GM18870 (cell line): ENCODE measurements at regions not wholly inside any gene's neighbourhood (a gene's known extent, or its start where the extent isn't known, plus 50 kb on each side); places are given as distances from the start of the nearest gene placed in this dataset.

ENCODE experiments used
- ATAC-seq: cut with Tn5 transposase; IDR thresholded peaks from one replicate; pipeline ENCODE4 v1.9.1; 2021; ENCODE audit warnings: moderate library complexity; ENCODE audit not compliant: unreplicated experiment

DNA sequence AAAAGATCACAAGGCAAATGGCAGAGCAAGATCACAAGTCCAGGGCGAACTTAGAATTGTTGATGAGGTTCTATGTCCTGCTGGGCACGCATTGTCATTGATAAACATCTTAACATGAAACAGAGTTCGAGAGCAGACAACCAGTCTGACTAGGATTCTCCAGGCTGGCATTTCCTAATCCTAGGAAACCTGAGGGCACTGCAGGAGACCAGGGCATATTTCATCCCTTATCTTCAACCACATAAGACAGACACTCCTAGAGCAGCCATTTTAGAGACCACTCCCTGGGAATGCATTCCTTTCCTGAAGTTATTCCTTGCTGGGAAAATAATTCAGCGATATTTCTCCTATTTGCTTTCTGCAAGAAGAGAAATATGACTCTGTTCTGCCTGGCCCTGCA, 1199.9 kb downstream of the SI start:
- ATAC-seq: no peak

GRCh38 chr3:163877805-163878204, 1200.5 kb downstream of the SI start:
- no peak for ATAC-seq

GRCh38 chr3:163863146-163863545, 1215.2 kb downstream of the SI start:
- no peak for ATAC-seq

DNA sequence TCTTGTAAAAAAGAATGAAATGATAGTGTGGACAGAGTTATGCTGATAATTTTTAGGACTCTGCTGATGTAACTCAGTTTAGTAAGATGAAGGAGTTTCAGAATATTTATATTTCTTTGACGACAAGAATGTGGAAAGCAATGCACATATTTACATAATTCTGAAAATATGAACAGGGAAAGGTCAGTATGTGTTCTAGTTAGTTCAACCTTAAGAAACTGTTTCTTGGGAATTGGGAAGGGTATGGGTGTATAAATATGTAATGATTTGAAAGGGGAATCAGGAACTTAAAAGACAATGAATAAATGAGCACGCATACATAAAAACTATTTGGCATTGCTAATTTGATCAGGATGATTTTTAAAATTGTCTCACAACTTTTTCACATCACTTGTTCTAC, 1226.1 kb downstream of the SI start:
- ATAC-seq: no peak

DNA sequence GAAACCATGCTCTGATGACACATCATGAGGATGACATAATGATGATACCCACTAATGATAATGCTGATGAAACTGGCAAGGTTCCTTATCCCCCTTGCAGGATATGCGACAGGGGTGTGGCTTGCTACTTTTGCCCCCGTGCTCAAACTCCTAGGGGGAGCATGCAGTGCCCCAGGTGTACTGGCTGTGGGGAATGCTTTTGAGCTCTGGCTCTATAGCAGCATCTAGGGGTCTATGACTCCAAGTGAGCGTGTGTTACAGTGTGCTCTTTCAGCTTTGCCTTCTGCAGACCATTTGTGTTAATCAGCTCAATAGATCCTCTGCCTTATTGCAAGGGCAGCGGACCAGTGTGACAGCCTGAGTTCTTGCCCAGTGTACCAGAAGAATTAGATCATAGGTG, 1239.5 kb downstream of the SI start:
- ATAC-seq: no peak

GRCh38 chr3:163832547-163832946, 1245.7 kb downstream of the SI start:
- no peak for ATAC-seq

DNA sequence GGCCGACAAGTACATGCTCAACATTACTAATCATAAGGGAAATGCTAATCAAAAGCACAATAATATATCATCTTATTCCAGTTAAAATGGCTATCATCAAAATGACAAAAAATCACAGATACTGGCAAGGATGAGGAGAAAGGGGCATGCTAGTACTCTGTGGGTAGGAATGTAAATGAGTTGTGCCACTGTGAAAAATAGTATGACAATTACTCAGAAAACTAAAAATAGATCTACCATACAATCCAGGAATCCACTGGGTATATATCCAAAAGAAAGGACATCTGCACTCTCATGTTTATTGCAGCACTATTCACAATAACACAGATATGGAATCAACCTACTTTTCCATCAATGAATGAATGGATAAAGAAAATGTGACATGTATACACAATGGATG, 1256.5 kb downstream of the SI start:
- ATAC-seq: no peak

DNA sequence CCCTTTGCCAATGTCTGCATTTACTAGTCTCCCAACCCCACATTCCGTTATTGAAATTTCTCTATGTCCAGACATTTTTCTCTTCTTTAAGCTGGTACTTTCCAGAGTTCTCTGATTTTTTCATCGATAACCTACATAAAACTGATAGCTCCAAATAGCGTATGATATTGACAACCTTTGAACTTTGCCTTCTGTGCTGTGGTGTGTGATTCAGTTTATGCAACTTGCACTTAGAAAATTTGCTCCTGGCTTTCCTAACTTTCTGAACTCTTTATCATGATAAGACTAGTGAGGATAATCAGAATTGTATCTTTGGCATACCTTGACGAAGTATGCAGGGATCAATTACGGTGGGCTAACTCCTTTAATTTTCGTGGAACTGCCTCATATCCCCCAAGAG, 1261.3 kb downstream of the SI start:
- ATAC-seq: no peak

DNA sequence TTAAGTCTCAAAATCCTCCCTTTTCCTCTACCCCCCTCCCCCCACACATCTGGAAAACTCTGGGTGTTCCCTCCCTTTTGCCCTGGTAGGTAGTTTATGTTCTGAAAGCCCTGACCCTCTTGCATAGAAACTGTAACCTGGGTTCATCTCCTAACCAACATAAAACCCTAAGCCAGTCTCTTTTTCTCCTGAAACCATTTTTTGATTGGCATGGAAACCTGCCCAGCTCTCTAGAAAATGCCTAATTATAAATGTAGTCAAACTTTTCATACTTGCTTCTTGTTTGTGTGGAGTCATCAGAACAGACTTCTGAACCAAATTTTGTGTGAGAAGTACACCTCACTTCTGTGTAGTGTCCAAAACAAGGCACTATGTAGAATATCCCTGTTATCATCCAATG, 1264.4 kb downstream of the SI start:
- no peak for ATAC-seq

DNA sequence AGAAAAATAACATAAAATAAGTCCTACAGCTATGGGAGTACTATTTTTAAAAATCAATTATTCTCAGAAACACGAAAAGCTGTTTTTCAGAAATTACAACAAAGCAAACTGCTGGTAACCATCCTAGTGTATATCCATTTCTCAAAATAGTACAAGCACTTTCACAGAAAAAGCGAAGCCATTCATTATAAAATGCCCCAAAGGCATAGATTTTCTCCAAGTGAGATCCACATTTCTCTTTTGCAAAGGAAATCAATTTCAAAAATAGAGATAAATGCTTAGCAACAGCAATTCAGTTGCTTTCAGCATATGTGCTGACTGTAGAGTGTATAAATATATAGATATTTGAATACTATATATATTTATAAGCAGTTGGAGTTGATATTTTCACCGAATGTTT, 1266.3 kb downstream of the SI start:
- ATAC-seq: no peak

- ATAC-seq: peak; percentile 92
These were observed 1268.7 kb downstream of the SI start for GRCh38 chr3:163809540-163809993.

GRCh38 chr3:163786416-163786815, 1291.9 kb downstream of the SI start:
- ATAC-seq: no peak

DNA sequence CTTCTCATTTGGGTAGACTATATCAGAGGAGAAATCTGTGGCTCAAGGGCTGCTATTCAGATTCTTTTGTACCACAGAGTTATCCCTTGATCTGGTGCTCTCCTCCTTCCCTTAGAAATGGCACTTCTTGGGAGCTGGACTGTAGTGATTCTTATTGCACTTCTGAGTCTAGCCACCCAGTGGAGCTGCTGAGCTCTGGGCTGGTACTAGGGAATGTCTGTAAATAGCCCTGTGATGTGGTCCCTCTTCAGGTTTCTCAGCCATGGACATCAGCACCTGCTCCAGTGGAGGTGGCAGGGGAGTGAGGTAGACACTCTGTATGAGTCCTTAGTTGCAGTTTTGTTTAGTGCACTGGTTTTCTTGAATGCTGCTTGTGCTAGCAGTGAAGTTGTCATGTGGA, 1292.6 kb downstream of the SI start:
- no peak for ATAC-seq

DNA sequence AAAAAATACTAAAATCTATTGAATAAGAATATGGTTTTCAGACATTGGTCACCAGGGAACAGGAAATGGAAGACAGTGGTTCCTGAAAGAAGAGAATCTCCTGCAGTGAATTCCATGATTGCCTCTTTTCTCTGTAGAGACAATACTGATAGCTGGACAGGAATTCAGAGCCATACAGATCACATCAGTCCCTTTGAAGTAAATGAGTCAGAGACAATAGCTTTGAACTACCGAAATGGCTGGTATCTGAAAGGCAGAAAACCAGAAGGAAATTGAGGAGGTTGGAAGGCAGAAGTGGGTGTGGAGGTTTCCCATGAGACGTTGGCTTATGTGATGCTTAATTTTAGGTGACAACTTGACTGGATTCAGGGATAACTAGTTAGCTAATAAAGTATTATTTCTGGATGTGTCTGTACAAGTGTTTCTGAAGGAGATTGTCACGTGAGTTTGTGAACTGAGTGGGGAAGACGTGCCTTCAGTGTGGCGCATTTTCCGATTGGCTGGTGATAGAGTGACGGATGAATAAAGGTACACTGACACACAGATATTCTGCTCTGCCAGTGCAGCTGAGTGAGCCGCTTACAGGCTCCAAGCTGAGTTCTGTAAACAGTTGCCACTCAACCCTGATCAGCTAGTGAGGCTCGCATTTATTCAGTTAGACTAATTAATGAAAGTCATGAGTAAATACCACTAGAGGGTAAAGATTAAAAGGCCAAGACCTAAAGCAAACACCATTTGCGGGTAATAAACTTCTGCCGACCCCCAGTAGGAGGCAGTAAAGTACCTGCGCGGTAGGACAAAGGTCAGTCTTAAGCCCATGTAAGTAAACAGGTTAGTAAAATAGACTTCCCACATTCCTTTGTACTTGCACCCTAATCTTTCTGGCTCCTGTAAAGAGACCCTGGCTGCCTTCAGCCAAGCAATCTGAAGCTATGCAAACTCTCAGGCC, 1298.6 kb downstream of the SI start:
- no peak for ATAC-seq

DNA sequence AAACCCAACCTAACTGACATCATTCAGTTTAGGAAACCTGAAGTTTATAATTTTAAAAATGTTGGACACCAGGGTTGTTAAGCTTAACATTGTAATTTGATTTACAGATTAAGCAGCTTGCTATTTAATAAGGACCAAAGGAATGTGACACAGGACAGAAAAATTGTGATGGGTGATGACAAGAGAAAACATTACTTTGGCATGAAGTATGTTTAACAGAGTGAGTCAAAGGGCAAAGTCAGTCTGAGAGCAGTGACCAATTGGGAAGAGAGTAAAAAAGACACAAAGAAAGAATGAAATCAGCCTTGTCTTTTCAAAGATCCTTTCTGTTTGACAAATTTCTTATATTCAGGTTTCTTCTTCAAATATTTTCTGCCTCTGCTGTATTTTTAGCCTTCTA, 1301.6 kb downstream of the SI start:
- ATAC-seq: no peak

GRCh38 chr3:163773136-163773535, 1305.2 kb downstream of the SI start:
- ATAC-seq: no peak

GRCh38 chr3:163768048-163768447, 1310.2 kb downstream of the SI start:
- no peak for ATAC-seq

GRCh38 chr3:163766112-163766511, 1312.2 kb downstream of the SI start:
- ATAC-seq: no peak

DNA sequence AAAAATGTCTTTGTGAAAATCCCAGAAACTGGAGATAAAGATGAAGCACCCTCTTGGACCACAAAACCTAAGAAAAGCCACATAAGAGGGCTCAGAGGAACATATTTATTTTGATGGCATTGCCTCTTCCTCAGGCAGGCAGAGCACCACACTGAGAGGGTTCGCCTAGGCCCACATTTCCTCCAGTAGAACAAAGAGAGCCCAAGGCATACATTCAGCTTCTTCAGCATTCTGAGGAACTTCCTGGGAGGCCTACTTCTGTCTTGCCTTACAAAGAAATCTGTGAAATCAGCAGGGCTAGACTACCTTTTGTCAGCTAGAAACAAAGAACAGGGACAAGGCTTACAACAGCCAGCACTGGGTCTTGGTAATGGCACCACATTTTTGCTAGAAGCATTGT, 1325.3 kb downstream of the SI start:
- no peak for ATAC-seq

DNA sequence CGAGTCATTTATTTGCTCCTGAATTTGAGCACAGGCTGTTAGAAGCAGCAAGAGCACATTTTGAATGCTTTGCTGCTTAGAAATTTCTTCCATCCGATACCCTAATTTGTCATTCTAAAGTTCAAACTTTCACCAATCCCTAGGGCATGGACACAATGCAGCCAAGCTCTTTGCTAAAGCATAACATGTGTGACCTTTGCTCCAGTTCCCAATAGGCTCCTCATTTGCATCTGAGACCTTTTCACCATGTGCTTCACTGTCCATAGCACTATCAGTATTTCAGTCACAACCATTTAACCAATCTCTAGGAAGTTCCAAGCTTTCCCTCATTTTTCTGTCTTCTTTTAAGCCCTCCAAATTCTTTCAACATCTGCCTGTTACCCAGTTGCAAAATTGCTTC, 1333.1 kb downstream of the SI start:
- no peak for ATAC-seq

DNA sequence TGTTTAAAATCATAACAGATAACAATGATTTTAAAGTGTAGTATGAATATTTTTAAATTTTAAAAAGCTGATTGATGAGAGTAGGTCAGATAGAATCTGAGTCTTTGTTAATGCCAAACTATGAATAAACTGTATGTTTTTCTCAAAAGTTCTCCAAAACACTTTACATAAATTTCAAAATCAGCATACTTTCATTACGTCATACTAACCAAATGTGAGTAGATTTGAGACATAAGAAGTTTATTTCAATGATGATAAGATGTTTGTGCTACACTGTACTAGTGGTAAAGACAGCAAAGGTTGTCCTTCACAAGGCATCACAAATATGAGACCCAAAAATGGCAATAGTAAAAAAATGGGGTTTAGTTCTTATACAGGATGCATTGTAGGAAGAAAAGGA, 1342.9 kb downstream of the SI start:
- ATAC-seq: no peak

DNA sequence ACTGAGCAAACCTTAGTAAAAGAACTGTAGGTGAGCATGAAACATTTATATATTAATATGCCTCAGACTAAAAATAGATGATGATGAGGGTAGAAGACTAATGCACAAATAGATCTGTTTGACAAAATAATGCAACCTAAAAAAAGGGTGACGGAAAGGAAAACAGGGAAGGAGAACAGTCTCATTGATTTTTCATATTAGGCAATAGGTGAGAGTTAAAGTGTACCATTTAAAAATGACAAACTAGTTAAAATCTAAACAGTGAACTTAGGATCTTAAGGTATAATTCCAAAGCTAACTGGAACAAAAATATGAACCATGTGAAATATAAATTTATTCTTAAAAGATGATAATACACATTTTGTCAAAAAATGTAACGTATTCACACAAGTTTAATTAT, 1347.6 kb downstream of the SI start:
- no peak for ATAC-seq

DNA sequence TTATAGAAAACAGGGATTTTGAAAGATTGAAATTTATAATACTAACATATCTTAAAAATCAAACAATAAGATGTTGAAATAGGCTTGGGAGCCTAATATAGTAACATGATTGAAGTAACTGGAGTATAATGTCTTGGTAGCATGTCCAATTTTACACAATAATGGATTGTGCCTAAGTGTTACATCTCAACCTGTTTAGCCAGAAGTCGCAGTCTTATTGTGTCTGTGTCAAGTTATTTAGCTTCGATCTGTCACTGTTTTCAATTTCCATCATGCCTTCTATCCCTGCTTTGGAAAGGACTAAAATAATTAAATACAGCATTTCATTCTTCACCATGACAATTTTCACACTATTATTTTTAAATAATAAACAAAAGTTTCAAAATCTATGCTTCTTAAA, 1352.2 kb downstream of the SI start:
- no peak for ATAC-seq
